ENCODE measurements at regions not wholly inside any gene's neighbourhood (a gene's known extent, or its start where the extent isn't known, plus 50 kb on each side); places are given as distances from the start of the nearest gene placed in this dataset.
"Not testable (repeated sequence)": the region's sequence is repeated elsewhere in the genome, so short reads cannot be mapped to it uniquely, and the experiment has no call there.

- no peak for DNase-seq
Observed at GRCh38 chr6:119440953-119441352, 91.4 kb upstream of the MAN1A1 start.

- no peak for DNase-seq
Observed at GRCh38 chr6:119436583-119436982, 87.0 kb upstream of the MAN1A1 start.

GRCh38 chr6:119431799-119432198, 82.2 kb upstream of the MAN1A1 start:
- DNase-seq, result no peak

GRCh38 chr6:119430805-119431204, 81.2 kb upstream of the MAN1A1 start:
- no peak for DNase-seq

- no peak for DNase-seq
Observed at GRCh38 chr6:119428633-119429032, 79.1 kb upstream of the MAN1A1 start.

GRCh38 chr6:119426619-119427018, 77.1 kb upstream of the MAN1A1 start:
- peak; percentile 21 for DNase-seq

GRCh38 chr6:119423996-119424395, 74.4 kb upstream of the MAN1A1 start:
- DNase-seq, result no peak

- not testable (repeated sequence) for DNase-seq
Observed at GRCh38 chr6:119418084-119418483, 68.5 kb upstream of the MAN1A1 start.

- DNase-seq, result no peak
Observed at GRCh38 chr6:119407156-119407555, 57.6 kb upstream of the MAN1A1 start.

GRCh38 chr6:119405114-119405513, 55.6 kb upstream of the MAN1A1 start:
- DNase-seq, result not testable (repeated sequence)
